Non-pigmented ciliary epithelial cell (primary cell): ENCODE measurements at regions not wholly inside any gene's neighbourhood (a gene's known extent, or its start where the extent isn't known, plus 50 kb on each side); places are given as distances from the start of the nearest gene placed in this dataset.

ENCODE experiments used
- DNase-seq: peaks from one replicate; pipeline ENCODE4 v3.0.0-alpha.2; 2010; ENCODE audit warnings: low read depth

DNA sequence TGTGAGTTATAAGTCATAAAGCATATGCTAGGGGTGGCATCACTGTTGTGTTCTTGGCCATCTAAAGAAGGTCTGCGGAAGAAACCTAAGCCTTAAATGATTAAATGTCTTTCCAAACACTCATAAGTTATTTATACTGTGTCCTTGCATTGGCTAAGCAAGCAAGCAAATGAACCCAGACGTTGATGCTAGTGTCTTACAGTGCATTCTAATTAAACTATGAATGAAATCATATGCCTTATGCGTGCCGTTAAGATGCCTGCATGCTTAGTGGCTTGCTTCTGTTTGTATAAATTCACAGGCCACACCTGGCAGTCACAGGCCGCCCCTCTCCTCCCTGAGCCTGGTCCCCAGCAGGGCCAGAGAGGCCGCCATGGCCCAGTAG, 49.9 kb downstream of the RIN2 start:
- DNase-seq = no peak

DNA sequence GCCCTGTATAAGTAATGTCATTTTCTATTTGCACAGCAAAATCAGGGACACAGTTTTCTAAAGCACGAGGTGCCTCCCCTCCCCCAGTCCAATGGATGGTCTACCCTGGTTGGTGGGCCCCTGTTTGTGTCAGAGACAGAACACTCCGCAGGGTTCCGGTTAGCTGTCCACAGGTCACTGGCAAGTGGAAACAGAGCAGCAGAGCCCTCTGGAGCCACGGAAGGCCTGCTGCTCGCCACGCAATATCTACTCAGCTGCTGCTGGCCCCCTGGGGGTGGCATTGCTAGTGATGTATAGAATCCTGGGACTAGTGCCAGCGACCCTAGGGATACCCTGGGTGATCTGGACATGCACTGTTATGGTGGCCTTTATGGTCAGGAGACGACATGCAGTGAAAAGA, 50.4 kb downstream of the RIN2 start:
- no peak for DNase-seq

DNA sequence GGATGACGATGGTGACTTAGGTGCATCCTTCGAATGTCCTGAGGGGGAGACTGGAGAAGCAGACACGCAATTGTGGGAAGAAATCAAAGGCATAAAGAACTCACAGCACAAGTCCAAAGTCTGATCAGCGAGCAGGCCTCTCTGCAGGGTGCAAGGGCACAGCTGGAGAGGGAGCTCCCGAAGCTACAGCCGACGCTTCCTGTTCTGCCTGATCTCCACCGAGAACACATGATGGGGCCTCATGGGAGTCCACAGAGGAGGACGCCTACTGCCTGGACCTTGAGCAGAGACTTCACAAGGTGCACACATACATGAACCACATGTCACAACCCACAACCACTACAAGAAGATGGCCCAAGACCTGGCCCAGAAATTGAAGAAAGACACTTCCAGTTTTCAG, 51.4 kb downstream of the RIN2 start:
- DNase-seq = no peak

DNA sequence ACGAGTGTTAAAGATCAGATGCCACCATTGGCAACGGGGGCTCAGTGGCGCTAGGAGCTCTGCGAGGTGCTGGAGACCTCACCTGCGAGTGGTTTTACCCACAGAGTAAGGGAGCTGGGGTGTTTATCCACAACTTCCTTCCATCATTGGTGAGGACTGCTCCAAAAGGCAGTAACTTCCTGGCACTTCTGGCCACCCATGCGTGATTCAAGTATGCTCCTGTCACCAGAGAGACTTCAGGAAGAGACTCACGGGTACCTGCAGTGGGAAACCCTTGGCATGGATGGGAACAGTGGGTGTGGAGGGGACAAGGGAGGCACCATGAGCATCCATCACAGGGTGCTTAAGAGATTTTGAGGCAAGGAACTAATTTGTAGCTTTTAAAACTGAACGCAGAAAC, 53.2 kb downstream of the RIN2 start:
- no peak for DNase-seq

DNA sequence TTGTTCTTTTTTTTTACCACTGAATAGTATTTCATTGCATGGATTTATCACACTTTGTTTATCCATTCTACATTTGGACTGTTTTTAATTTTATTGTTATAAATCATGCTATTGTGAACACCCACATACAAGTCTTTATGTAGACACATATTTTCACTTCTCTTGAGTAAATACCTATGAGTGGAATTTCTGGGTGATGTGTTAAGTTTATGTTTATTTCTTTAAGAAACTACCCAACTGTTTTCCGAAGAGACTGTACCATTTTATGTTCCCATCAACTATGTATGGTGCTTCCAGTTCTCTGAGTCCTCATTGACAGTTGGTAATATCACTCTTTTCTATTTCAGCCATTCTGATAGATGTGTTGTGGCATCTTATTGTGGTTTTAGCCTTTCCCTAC, 54.0 kb downstream of the RIN2 start:
- DNase-seq = no peak

DNA sequence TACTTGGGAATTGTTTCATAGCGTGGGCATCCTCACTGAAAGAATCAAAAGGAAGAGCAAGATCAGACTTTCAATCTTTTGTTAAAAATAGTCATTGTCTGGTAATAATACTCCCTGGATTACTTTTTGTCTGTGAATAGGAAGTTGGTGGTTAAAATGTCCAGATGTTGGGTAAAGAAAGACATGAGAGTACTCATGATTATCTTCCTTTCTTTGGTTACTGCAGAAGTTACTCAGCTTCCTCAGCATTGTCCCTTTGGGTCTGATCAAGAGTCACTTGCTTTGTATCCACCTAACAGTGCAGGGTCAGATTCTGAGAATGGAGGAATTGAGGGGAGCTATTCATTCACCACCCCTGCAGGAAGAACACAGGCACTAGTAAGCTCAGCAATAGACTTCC, 54.6 kb downstream of the RIN2 start:
- no peak for DNase-seq

DNA sequence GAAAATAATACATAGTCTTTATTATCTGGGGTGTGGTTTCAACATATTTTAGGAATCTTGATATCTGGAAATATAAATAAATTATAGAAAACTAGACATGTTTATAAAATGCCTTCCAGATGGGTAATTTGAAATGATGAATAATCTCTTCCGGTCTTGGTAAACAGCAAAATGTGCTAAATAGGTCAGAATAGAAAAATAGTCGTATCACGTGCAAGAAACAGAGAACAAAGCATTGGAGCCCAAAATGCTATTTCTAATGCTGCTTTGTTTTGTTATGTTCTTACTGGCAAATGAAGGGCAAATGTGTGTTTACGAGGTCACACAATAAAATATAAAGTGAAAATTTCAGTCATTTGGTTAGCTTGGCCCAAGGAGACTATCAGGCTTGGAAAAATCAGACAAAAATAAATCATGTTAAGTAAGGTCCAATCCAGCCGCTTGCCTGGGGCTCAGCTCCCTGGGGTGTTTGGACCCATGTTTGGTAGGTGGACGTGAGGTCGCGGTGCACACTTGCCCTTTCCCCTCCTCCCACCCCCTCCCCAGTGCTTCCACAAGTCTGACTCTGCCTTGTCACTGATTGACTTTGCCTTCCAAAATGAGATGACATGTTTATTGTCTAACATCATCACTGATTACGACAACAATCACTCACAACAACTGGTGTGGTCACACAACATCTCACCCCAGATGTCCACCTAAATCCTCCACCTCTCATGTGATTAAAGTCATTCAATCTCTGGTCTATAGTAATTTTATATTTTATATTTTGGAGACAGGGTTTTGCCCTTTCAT, 56.0 kb downstream of the RIN2 start:
- no peak for DNase-seq

DNA sequence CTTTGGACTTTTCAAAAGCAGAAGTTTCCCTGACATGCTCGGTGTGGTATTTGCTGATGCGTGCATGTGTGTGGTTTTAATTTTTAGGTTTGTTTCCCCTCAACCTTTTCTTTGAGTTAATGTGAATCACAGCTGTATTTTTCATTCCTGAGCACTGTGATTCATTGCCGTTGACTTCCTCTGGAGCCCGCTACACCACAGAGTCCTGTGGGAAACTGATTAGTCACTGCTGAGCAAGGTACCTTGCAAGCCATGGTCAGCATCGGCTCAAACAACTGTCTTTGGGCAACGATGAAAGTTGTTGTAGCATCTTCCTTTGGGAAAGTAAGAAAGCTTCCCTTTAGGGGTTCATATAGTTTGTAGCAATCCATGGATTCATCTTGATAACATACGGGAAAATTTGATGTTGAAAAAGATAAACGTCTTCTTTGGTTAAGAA, 57.5 kb downstream of the RIN2 start:
- DNase-seq = peak; percentile 99

DNA sequence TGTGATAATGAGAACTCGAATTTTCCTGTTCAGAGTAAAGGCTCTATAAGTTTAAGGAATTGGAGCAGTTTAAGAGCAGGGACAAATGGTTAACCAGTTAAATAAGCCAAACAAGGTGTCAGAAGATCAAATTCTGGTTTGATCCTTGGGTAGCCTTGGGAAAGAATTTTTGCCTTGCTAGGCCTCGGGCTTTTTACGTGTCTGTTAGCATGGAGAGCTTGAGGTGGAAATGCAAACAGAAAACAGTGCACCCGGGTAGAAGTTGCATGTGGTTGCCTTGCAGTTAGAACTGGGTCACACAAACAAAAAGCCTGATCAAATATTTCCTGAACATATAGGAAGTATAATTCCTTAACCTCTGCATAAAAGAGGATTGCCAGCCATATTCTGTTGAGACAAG, 58.3 kb downstream of the RIN2 start:
- no peak for DNase-seq

DNA sequence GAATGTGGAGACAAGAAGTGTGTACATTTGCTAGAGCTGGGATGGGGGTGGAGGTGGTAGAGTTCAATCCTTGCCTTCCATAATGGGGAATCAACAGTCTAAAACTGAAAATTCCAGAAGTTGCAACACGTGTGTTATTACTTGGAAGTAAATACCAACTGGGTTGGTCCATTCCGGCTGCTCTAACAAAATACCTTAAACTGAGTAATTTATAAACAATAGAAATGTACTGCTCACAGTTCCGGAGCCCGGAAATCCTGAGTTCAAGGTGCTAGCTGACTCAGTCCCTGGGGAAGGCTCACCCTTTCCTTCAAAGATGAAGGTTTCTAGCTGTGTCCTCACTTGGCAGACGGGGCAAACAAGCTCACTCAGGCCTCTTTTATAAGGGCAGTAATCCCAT, 59.0 kb downstream of the RIN2 start:
- DNase-seq = peak; percentile 91

DNA sequence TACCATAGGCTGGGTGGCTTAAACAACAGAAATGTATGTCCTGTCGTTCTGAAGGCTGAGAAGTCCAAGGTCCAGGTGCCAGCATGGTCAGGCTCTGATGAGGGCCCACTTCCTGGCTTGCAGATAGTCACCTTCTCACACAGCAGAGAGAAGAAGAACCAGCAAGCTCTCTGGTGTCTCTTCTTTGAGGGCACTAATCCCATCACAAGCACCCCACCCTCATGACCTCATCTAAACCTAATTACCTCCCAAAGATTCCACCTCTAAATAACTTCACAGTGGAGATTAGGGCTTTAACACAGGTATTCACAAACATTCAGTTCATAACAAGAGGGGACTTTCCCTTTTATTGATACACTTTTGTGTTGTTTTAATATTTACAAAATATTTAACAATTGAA, 61.1 kb downstream of the RIN2 start:
- DNase-seq = no peak

DNA sequence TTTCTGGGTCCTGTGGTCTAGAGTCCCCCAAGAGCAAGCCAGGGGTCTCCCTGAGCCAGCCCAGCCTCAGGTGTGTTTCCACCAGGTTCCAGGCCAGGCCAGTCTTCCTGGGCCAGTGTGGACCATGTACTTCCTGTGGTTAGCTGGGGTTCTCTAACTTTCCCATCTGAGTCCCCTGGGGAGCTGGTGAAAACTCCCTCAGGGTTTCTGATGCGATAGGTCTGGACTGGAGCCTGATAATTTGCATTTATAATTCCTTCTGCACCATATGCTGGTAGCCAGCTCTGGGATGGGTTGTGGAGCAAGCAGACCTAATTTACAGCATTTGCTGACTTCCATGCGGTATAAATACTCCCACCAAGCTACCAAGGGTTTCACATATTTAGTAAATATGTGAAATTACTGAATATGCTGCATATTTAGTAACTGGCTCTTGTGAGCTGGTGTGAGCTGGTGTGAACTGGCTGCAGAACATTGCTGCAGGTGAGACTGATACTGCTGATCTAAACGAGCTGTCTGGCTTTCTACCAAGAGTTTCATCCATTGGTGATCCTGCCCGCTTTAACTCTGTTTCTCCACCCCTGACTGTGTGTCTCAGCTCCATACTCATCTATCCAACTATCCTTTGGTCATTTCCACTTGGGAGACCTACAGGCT, 62.6 kb downstream of the RIN2 start:
- no peak for DNase-seq

DNA sequence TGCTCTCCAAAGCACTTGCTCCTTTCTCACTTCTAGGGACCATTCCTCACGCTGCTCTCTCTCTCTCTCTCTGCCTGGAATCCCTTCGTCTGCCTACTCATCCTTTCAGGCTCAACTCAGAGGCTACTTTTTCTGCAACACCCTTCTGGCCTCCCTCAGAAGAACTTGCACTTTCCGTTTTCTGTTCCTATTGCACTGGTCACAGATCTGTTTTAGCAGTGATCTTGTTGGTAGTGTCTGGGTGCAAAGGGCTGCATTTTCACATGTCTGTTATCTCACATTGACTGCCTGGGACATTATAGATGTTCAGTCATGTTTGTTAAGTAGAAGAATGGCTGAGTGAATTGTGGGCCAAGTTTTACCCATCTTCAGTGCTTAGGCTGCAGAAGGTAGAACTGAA, 63.5 kb downstream of the RIN2 start:
- no peak for DNase-seq

DNA sequence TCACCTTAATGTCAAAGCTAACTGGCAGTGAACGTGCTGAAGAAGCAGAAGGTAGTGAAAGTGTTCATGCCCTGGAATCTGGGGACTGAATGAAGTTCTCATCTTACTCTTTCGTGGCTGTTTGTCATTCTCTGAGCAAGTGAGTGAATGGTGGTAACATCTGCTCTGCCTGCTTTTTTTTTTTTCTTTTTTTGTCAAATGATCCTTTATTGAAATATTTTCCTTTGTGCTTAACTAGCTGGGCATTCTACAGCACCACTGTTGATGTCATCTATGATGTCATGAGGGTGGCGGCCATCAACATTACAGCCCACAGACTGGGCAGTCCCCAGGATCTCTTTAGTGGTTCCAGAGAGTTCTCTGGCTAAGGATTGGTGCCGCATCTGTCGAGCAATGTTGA, 65.2 kb downstream of the RIN2 start:
- DNase-seq = no peak

DNA sequence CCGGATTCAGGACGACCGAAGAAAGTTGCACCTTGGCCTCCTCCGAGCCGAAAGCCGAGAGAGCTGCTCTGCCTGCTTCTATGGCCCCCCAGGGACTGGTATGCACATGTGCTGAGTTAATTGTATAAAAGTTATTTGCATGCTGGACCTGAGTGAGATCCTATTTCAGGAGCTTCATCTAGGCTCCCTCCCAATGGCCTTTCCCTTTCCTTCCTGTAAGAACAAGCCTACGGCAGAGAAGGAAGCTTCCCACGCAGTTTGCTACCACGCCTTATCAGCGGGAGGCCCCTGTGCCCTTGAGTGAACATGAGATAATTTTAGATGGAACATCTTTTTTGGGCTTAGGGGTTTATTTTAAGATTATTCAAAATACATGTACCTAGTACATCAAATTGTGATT, 65.9 kb downstream of the RIN2 start:
- no peak for DNase-seq

DNA sequence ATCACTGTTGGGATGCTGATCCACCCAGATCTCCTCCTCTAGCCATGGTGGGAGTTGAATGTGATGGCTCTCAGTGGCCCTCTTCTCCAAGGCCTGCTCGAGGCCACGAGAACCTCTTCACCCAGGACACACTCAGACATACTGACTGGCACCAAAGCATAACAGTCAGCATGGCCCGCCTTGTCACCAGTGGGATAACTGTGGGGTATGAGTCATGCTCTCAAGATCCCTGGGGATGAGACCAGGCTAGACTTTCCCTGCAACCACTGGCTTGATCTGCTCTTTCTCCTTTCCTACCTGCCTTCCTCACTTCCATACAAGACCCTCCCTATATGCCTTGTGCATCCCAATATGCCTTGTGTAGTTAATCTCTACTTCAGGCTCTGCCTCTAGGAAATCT, 66.8 kb downstream of the RIN2 start:
- no peak for DNase-seq

DNA sequence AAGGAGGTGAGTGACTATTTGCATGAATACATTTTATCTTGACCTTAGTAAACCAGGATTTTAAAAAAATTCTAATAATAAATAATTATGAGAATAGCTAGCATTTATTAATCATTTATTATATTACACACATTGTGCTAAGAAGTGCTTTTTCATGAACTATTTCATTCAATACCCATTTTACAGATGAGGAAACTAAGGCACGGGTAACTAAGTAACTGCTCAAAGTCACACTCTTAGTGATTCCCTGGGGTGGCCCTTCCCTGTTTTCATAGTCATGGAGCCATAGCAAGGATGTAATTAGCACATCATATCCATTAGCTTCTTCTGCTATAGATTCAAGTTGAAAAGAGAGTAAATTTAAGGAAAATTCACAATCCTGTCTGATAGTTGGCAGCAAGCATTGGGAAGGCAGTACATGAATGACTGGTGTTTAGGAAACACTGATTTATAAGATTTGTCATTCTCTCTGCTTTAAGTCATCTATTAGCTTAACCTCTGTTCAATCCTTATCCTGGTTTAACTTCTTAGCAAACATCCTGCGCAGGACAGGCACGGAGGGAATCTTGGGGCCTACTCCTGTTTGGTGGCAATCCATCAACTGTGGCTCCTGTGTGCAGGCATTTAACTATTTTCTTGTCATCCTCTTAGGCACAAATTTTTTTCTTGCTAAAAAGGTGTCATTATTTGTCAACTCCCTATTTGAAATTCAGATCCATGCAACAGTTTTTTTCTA, 68.3 kb downstream of the RIN2 start:
- no peak for DNase-seq

DNA sequence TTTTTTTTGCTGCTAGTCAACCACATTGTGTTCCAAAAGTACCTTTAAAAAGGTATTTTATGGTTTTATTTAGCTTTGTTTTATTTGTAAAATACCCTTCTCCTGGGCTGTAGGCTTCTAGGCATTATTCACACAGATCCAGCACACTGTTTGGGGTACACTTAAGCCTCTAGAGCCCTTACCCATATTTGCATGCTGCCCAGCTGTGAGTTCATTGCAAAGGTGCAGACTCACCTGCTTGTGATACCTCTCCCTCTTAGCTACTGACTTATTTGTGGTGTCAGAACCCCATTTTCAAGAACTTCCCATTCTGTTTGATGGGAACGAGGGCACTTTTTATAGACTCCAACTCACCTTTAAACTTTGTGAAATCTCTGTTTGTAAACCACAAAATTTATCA, 69.8 kb downstream of the RIN2 start:
- no peak for DNase-seq

DNA sequence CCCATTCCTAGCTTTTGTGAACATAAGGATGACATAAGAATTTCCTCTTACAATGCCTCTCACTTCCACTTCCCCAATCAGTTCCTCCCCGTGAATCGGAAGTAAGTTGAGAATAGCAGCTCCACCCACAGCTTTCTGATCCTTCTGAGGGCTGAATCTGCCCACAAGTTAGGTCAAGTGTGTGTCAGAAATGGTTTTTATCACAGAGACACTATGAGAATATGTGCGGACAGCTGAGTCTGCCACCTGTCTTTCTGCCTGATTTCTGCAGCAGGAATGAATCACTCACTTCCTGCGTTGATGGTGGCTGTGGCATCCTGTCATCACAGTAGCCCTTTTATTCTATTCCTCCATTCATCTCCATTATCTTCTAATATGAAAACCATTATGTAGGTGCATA, 70.2 kb downstream of the RIN2 start:
- DNase-seq = no peak

DNA sequence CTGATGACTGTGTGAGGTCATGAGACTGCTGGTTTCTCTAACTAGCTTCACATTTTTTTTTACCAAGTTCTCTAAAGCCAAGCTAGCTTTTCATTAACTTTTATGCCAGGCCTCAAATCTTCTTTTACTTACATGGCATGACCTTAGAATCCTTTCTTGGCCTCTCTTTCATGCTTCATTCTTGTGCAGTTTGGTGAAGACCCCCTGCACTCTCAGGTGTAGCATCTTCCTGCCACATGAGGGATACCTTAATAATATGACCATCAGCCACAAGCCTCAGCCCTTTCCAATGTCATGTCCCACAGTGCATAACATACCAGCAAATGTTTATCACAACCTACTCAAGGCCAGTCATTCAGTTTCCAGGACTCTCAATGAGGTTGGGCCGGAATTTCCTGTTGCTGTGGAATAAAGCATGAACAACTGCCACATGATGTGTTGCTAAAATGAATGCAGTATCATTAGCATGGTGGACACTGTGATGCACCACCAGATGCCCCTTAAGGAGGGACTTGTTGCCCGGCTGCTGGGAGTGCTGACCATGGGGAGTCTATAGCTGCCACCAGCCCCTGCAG, 72.2 kb downstream of the RIN2 start:
- DNase-seq = no peak

DNA sequence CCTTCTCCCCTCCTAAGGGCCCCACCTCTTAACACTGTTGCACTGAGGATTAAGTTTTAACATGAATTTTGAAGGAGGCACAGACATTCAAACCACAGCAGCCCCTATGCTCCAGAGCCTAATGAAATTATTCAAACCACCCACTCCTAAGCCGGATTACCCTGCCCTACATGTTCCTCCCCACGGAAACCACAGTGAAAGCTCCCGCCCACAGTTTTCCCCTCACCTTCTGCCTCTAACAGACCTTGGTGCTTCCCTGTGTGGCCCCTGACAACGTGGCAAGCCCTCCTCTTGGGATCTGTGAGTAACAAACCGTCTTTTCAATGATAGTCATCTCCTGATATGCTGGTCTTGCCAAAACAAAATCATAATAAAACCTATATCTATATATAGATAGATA, 74.8 kb downstream of the RIN2 start:
- DNase-seq = no peak

DNA sequence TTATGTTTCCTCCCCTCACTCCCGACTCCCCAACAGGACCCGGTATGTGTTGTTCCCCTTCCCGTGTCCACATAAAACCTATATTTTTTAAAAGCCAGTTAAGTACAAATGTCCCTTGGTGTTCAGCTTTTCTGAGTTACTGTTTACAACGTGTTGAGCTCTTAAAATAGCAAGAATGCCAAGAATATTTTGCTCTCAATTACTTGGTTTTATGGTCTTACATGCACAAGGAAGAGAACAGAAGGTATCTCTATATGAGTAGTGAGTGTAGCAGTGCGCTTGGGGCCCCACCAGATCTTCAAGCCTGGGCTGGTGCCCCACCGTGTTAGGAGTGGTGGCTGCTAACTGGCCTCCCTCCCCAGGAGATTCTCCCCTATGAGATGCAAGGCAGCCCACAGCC, 75.3 kb downstream of the RIN2 start:
- no peak for DNase-seq

DNA sequence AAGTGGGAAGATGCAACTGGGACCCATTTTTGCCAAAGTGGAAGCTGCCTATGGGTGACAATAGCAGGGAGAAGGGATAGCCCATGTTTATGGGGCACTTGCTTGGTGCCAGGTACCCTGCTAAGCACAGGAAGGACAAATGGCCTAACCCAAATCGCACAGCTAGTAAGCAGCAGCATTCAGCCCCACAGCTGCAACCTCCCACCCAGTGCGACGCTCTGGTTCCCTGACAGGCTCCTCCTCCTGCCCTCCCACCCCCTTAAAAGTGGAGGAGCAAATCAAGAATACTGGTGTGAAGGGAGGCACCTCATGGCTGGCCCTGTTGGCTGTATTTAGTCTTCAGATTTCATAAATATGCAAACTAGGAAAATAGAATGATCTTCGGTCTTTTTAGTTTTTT, 76.2 kb downstream of the RIN2 start:
- DNase-seq = no peak
